ENCODE measurements at regions not wholly inside any gene's neighbourhood (a gene's known extent, or its start where the extent isn't known, plus 50 kb on each side); places are given as distances from the start of the nearest gene placed in this dataset.

DNA sequence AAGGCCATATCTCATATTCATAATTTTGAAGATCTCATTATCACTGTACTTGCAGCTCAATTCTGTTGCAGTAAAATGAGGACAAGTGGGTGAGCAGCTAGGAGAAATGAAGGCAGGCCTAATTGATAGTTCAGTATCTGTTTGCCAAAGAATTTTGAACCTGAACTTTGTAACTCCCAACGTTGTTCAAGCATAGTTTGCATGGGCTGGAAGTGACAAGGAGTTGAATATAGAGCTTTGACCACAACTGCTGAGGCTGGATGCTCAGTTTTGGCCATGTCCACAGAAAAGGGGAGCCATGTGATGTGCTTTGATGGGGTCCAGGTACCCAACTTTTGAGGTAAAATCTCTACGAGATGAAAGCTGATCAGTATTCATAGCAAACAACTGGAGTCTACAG lies 177.5 kb downstream of the NXNL2 start:
- Histone ChIP-seq H3K4me1 (peaks cover 0 to 4% of the 10 kb centered on the region in 2 donors), H3K4me3 (no peak overlapping the region), H3K27ac (no peak overlapping the region), H3K9me3 (no peaks in the 10 kb centered on the region), H3K27me3 (no peaks in the 10 kb centered on the region), H3K36me3 (no peaks in the 10 kb centered on the region)
- intact Hi-C loops (cut with DNase I; ENCODE audit: low total_unique reads): no loop called here
- TF ChIP-seq CTCF (IDR thresholded peaks at IDR 0.05) (no peak), POLR2A (IDR thresholded peaks at IDR 0.05) (no peak)
- DNase-seq: no peak

GRCh38 chr9:88713010-88713409 lies 178.0 kb downstream of the NXNL2 start:
- H3K4me3 ChIP-seq: no peak overlapping the region
- H3K27ac ChIP-seq: no peak overlapping the region
- no peaks in the 10 kb centered on the region for H3K27me3 ChIP-seq
- H3K36me3 ChIP-seq: no peaks in the 10 kb centered on the region
- intact Hi-C loops (cut with DNase I; ENCODE audit: low total_unique reads): no loop called here
- H3K4me1 ChIP-seq: peaks cover 0 to 8% of the 10 kb centered on the region in 2 donors
- no peaks in the 10 kb centered on the region for H3K9me3 ChIP-seq
- no peak for DNase-seq
- TF ChIP-seq CTCF (IDR thresholded peaks at IDR 0.05) (no peak), POLR2A (IDR thresholded peaks at IDR 0.05) (no peak)

DNA sequence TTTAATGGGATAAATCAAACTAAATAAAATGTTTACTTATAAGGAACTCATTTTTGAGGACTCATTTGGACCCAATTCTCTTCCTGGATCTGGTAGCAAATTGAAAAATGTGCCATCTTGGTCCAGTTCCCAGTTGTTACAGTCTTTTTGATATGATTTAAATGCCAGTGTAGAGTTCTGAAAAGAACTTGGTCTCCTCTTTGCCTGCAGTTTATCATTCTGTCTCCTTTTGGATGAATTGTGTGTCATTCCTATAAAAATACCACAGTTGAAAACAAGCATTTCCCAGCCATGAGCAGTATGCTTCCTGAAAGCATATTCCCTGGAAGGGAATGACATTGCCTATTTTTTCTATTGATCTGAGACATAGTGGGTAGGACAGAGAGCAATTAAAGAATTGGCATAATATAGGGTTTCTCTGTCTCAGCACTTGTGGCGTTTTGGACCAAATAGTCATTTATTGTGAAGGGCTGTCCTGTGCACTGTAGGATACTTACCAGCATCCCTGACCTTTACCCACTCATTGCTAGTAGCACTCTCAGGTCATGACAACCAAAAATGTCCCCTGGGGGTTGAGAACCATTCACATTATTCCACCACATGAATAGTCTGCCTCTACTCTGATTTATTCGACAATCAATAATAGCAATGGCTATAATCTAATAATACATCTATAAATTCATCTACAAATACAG lies 181.8 kb downstream of the NXNL2 start:
- Histone ChIP-seq H3K27ac (no peak overlapping the region), H3K9me3 (no peaks in the 10 kb centered on the region), H3K27me3 (no peaks in the 10 kb centered on the region), H3K36me3 (no peaks in the 10 kb centered on the region), H3K4me1 (peaks cover 0 to 8% of the 10 kb centered on the region in 2 donors), H3K4me3 (no peak overlapping the region)
- no peak for DNase-seq
- intact Hi-C loops (cut with DNase I; ENCODE audit: low total_unique reads): no loop called here
- TF ChIP-seq CTCF (IDR thresholded peaks at IDR 0.05) (no peak), POLR2A (IDR thresholded peaks at IDR 0.05) (no peak)

- Histone ChIP-seq H3K9me3 (no peaks in the 10 kb centered on the region), H3K27me3 (no peaks in the 10 kb centered on the region), H3K27ac (no peak overlapping the region), H3K4me3 (no peak overlapping the region), H3K36me3 (no peaks in the 10 kb centered on the region), H3K4me1 (peaks cover 0 to 8% of the 10 kb centered on the region in 2 donors)
- DNase-seq: no peak
- TF ChIP-seq CTCF (IDR thresholded peaks at IDR 0.05): no peak
- TF ChIP-seq POLR2A (IDR thresholded peaks at IDR 0.05): no peak
- intact Hi-C loops (cut with DNase I; ENCODE audit: low total_unique reads): no loop called here
Measured at GRCh38 chr9:88721025-88721424, 186.0 kb downstream of the NXNL2 start.

GRCh38 chr9:88721495-88722279 lies 186.7 kb downstream of the NXNL2 start:
- intact Hi-C loops (cut with DNase I; ENCODE audit: low total_unique reads): no loop called here
- DNase-seq: no peak
- no peak for TF ChIP-seq POLR2A (IDR thresholded peaks at IDR 0.05)
- TF ChIP-seq CTCF (IDR thresholded peaks at IDR 0.05): no peak

More at GRCh38 chr9:88721495-88722279, 186.7 kb downstream of the NXNL2 start:
- H3K9me3 ChIP-seq: no peaks in the 10 kb centered on the region
- no peaks in the 10 kb centered on the region for H3K27me3 ChIP-seq
- H3K4me1 ChIP-seq: peaks cover 0 to 8% of the 10 kb centered on the region in 2 donors
- no peak overlapping the region for H3K27ac ChIP-seq
- no peaks in the 10 kb centered on the region for H3K36me3 ChIP-seq
- no peak overlapping the region for H3K4me3 ChIP-seq
